22Rv1 (cell line): ENCODE measurements at regions not wholly inside any gene's neighbourhood (a gene's known extent, or its start where the extent isn't known, plus 50 kb on each side); places are given as distances from the start of the nearest gene placed in this dataset.

ENCODE experiments used
- CTCF ChIP-seq: fragments of 450-650 bp; IDR thresholded peaks from 2 replicates; pipeline ENCODE4 v1.5.1; 2017; ENCODE audit warnings: mild to moderate bottlenecking
- ZFX ChIP-seq: fragments of 450-650 bp; IDR thresholded peaks from 2 replicates; pipeline ENCODE4 v1.6.1; 2017; ENCODE audit warnings: antibody characterized with exemption, borderline replicate concordance

GRCh38 chr4:17033768-17034181, 135.3 kb upstream of the LDB2 start:
- TF ChIP-seq CTCF (no peak), ZFX (no peak)
